T-helper 17 cell (primary cell): ENCODE measurements at regions not wholly inside any gene's neighbourhood (a gene's known extent, or its start where the extent isn't known, plus 50 kb on each side); places are given as distances from the start of the nearest gene placed in this dataset.
"Not testable (repeated sequence)": the region's sequence is repeated elsewhere in the genome, so short reads cannot be mapped to it uniquely, and the experiment has no call there.

Source experiments
- ATAC-seq: fragments of 150-1000 bp; cut with Tn5 transposase; 2 replicates; pipeline ENCODE4 v1.10.0; 2021; ENCODE audit warnings: mild to moderate bottlenecking, moderate library complexity
- DNase-seq, 3 donors: peaks; one replicate each; pipeline versions ENCODE4 v3.0.0 to v3.0.0-alpha.2; 2020 to 2021
- H3K9me3 ChIP-seq: one replicate; pipeline ENCODE4 v1.7.0; 2013; ENCODE audit warnings: low read length, mild to moderate bottlenecking; ENCODE audit not compliant: control insufficient read depth, poor library complexity, severe bottlenecking
- H3K27ac Mint-ChIP-seq: one replicate; pipeline ENCODE4 v1.8.0; 2022; ENCODE audit warnings: mild to moderate bottlenecking, moderate library complexity, mixed read lengths
- H3K27me3 Mint-ChIP-seq: one replicate; pipeline ENCODE4 v1.8.0; 2022; ENCODE audit warnings: mixed read lengths
- H3K36me3 Mint-ChIP-seq: one replicate; pipeline ENCODE4 v1.8.0; 2022; ENCODE audit warnings: low read depth, mixed read lengths
- H3K4me1 Mint-ChIP-seq: one replicate; pipeline ENCODE4 v1.8.0; 2022; ENCODE audit warnings: mild to moderate bottlenecking, mixed read lengths
- H3K4me3 Mint-ChIP-seq: one replicate; pipeline ENCODE4 v1.8.0; 2022; ENCODE audit warnings: mild to moderate bottlenecking, moderate library complexity, mixed read lengths

GRCh38 chr2:133859578-133859977 lies 291.3 kb upstream of the NCKAP5 start:
- Mint-ChIP-seq H3K4me1 (no peaks in the 10 kb centered on the region), H3K27me3 (peaks cover 46% of the 10 kb centered on the region), H3K4me3 (no peak overlapping the region), H3K27ac (no peak overlapping the region), H3K36me3 (no peaks in the 10 kb centered on the region)
- H3K9me3 ChIP-seq = no peaks in the 10 kb centered on the region
- DNase-seq (no peak), ATAC-seq (no peak)

- Mint-ChIP-seq H3K4me3 (no peak overlapping the region), H3K36me3 (no peaks in the 10 kb centered on the region), H3K27me3 (peaks cover 65% of the 10 kb centered on the region), H3K27ac (no peak overlapping the region), H3K4me1 (no peaks in the 10 kb centered on the region)
- H3K9me3 ChIP-seq = no peaks in the 10 kb centered on the region
- ATAC-seq = no peak
- DNase-seq = no peak
These were observed 294.2 kb upstream of the NCKAP5 start for GRCh38 chr2:133862400-133862977.

GRCh38 chr2:133863106-133863800 lies 295.0 kb upstream of the NCKAP5 start:
- Mint-ChIP-seq H3K36me3 (no peaks in the 10 kb centered on the region), H3K4me3 (no peak overlapping the region), H3K27ac (no peak overlapping the region), H3K27me3 (peaks cover 73% of the 10 kb centered on the region), H3K4me1 (no peaks in the 10 kb centered on the region)
- H3K9me3 ChIP-seq = no peaks in the 10 kb centered on the region
- no peak for DNase-seq
- no peak for ATAC-seq

- DNase-seq (no peak), ATAC-seq (no peak)
- H3K9me3 ChIP-seq = no peaks in the 10 kb centered on the region
- Mint-ChIP-seq H3K36me3 (no peaks in the 10 kb centered on the region), H3K4me1 (no peaks in the 10 kb centered on the region), H3K27ac (no peak overlapping the region), H3K4me3 (no peak overlapping the region), H3K27me3 (peaks cover 73% of the 10 kb centered on the region)
These were observed 296.9 kb upstream of the NCKAP5 start for GRCh38 chr2:133865141-133865540.

- H3K4me3 Mint-ChIP-seq = no peak overlapping the region
- ATAC-seq (no peak), DNase-seq (no peak)
- H3K4me1 Mint-ChIP-seq = no peaks in the 10 kb centered on the region
- peaks cover 65% of the 10 kb centered on the region for H3K27me3 Mint-ChIP-seq
- no peaks in the 10 kb centered on the region for H3K36me3 Mint-ChIP-seq
- H3K27ac Mint-ChIP-seq = no peak overlapping the region
- no peaks in the 10 kb centered on the region for H3K9me3 ChIP-seq
These were observed 298.9 kb upstream of the NCKAP5 start for GRCh38 chr2:133867166-133867565.

- no peak for ATAC-seq
These were observed 303.4 kb upstream of the NCKAP5 start for GRCh38 chr2:133871545-133872209.

GRCh38 chr2:133878326-133878725 lies 310.1 kb upstream of the NCKAP5 start:
- H3K36me3 Mint-ChIP-seq = peaks cover 6% of the 10 kb centered on the region
- H3K4me3 Mint-ChIP-seq = no peak overlapping the region
- peaks cover 71% of the 10 kb centered on the region for H3K27me3 Mint-ChIP-seq
- ATAC-seq (no peak), DNase-seq (no peak)
- H3K27ac Mint-ChIP-seq = no peak overlapping the region
- H3K9me3 ChIP-seq = no peaks in the 10 kb centered on the region
- no peaks in the 10 kb centered on the region for H3K4me1 Mint-ChIP-seq

More at GRCh38 chr2:133871545-133872209, 303.4 kb upstream of the NCKAP5 start:
- H3K4me3 Mint-ChIP-seq = no peak overlapping the region
- H3K36me3 Mint-ChIP-seq = no peaks in the 10 kb centered on the region
- no peaks in the 10 kb centered on the region for H3K9me3 ChIP-seq
- no peak for DNase-seq
- H3K4me1 Mint-ChIP-seq = no peaks in the 10 kb centered on the region
- no peak overlapping the region for H3K27ac Mint-ChIP-seq
- peaks cover 46% of the 10 kb centered on the region for H3K27me3 Mint-ChIP-seq

- peaks cover 72% of the 10 kb centered on the region for H3K27me3 Mint-ChIP-seq
- peaks cover 6% of the 10 kb centered on the region for H3K36me3 Mint-ChIP-seq
- no peaks in the 10 kb centered on the region for H3K4me1 Mint-ChIP-seq
- H3K27ac Mint-ChIP-seq = no peak overlapping the region
- DNase-seq = no peak
- no peak for ATAC-seq
- H3K9me3 ChIP-seq = no peaks in the 10 kb centered on the region
- no peak overlapping the region for H3K4me3 Mint-ChIP-seq
These were observed 311.4 kb upstream of the NCKAP5 start for GRCh38 chr2:133879703-133880102.

- not testable (repeated sequence) for H3K4me1 Mint-ChIP-seq, H3K36me3 Mint-ChIP-seq, H3K27ac Mint-ChIP-seq, ATAC-seq, DNase-seq, H3K4me3 Mint-ChIP-seq, H3K9me3 ChIP-seq
- H3K27me3 Mint-ChIP-seq = peaks cover 56% of the 10 kb centered on the region
These were observed 313.9 kb upstream of the NCKAP5 start for GRCh38 chr2:133882159-133882558.

- Mint-ChIP-seq H3K4me1 (peaks cover 9% of the 10 kb centered on the region), H3K4me3 (no peak overlapping the region), H3K27me3 (peaks cover 47% of the 10 kb centered on the region), H3K36me3 (peaks cover 6% of the 10 kb centered on the region), H3K27ac (no peak overlapping the region)
- ATAC-seq = no peak
- DNase-seq = no peak
- no peaks in the 10 kb centered on the region for H3K9me3 ChIP-seq
These were observed 316.6 kb upstream of the NCKAP5 start for GRCh38 chr2:133884739-133885381.

GRCh38 chr2:133885847-133886246 lies 317.6 kb upstream of the NCKAP5 start:
- DNase-seq (no peak), ATAC-seq (no peak)
- no peak overlapping the region for H3K27ac Mint-ChIP-seq
- no peak overlapping the region for H3K4me3 Mint-ChIP-seq
- H3K4me1 Mint-ChIP-seq = peaks cover 9% of the 10 kb centered on the region
- peaks cover 6% of the 10 kb centered on the region for H3K36me3 Mint-ChIP-seq
- H3K27me3 Mint-ChIP-seq = peaks cover 42% of the 10 kb centered on the region
- H3K9me3 ChIP-seq = no peaks in the 10 kb centered on the region

- Mint-ChIP-seq H3K36me3 (no peaks in the 10 kb centered on the region), H3K27ac (no peak overlapping the region), H3K27me3 (peaks cover 36% of the 10 kb centered on the region), H3K4me3 (no peak overlapping the region), H3K4me1 (peaks cover 9% of the 10 kb centered on the region)
- ATAC-seq = peak; percentile 69
- DNase-seq = peak; percentile 13 to 40 (median 20)
- H3K9me3 ChIP-seq = no peaks in the 10 kb centered on the region
These were observed 318.7 kb upstream of the NCKAP5 start for GRCh38 chr2:133886735-133887675.
